Keratinocyte (primary cell): ENCODE measurements at regions not wholly inside any gene's neighbourhood (a gene's known extent, or its start where the extent isn't known, plus 50 kb on each side); places are given as distances from the start of the nearest gene placed in this dataset.

ENCODE experiments used
- EZH2 ChIP-seq: IDR thresholded peaks from one replicate; pipeline ENCODE4 v1.6.1; 2012; ENCODE audit warnings: inconsistent platforms, mild to moderate bottlenecking, low read length, moderate library complexity
- TF ChIP-seq, protein P1 (sequence below), 3 experiments: IDR thresholded peaks in 1 of 3; conservative IDR thresholded peaks in 1 of 3; optimal IDR thresholded peaks in 1 of 3; 2 replicates in 2 of 3; 3 replicates in 1 of 3; pipeline versions ENCODE3 to v1.5.1; 2011; ENCODE audit warnings: low read length in 3 of 3, mild to moderate bottlenecking in 3 of 3, moderate library complexity in 2 of 3, control low read depth in 1 of 3, inconsistent platforms in 1 of 3; ENCODE audit not compliant: insufficient read depth in 2 of 3; ENCODE audit errors: extremely low read depth in 1 of 3

DNA sequence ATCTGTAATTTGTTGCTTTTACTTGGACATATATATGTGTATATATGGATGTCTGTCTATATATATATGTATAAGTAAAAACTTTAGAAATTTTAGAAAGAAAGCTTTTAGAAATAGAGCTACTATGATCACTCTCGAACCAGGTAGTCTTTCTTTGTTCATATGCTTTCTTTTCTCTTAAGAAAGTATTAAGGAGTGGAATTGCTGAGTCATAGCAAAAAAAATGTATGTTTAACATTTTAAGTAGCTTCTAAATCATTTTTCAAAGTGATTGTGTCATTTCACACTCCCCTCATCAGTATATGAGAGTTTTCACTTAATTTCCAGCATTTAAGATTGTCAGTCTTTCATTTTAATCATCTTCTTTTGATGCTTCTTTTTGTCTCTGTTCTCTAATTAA is 447.9 kb upstream of the TECRL start:
- TF ChIP-seq, protein P1, sequence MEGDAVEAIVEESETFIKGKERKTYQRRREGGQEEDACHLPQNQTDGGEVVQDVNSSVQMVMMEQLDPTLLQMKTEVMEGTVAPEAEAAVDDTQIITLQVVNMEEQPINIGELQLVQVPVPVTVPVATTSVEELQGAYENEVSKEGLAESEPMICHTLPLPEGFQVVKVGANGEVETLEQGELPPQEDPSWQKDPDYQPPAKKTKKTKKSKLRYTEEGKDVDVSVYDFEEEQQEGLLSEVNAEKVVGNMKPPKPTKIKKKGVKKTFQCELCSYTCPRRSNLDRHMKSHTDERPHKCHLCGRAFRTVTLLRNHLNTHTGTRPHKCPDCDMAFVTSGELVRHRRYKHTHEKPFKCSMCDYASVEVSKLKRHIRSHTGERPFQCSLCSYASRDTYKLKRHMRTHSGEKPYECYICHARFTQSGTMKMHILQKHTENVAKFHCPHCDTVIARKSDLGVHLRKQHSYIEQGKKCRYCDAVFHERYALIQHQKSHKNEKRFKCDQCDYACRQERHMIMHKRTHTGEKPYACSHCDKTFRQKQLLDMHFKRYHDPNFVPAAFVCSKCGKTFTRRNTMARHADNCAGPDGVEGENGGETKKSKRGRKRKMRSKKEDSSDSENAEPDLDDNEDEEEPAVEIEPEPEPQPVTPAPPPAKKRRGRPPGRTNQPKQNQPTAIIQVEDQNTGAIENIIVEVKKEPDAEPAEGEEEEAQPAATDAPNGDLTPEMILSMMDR (optimal IDR thresholded peaks at IDR 0.05 in 1 of 3, IDR thresholded peaks at IDR 0.05 in 1 of 3, conservative IDR thresholded peaks at IDR 0.05 in 1 of 3; ENCODE audit: extremely low read depth in 1 of 3, insufficient read depth in 2 of 3, low read length in 3 of 3) = no peak
- no peak for TF ChIP-seq EZH2
